ENCODE measurements at regions not wholly inside any gene's neighbourhood (a gene's known extent, or its start where the extent isn't known, plus 50 kb on each side); places are given as distances from the start of the nearest gene placed in this dataset.

- Histone ChIP-seq H3K27me3 (replicated peaks in 1 of 4; ENCODE audit: control extremely low read depth in 1 of 4, control insufficient read depth in 3 of 4, insufficient read depth in 4 of 4, low read length in 3 of 4) (peaks cover 0 to 7% (median 0%) of the 10 kb centered on the region in 4 experiments), H3K4me2 (replicated peaks; ENCODE audit: low read depth, low read length, poor library complexity, severe bottlenecking) (no peak overlapping the region), H2AFZ (ENCODE audit: insufficient read depth, low read depth, low read length, poor library complexity, severe bottlenecking) (no peak overlapping the region), H3K79me2 (ENCODE audit: control insufficient read depth, insufficient read depth, low read length) (no peaks in the 10 kb centered on the region), H3K27ac (ENCODE audit: low read length in 2 of 2) (no peak overlapping the region), H4K20me1 (ENCODE audit: control insufficient read depth, insufficient read depth, low read length, poor library complexity, severe bottlenecking) (no peaks in the 10 kb centered on the region), H3K4me1 (ENCODE audit: control insufficient read depth in 2 of 2, insufficient read depth in 2 of 2, low read length in 2 of 2) (no peaks in the 10 kb centered on the region), H3K4me3 (ENCODE audit: control extremely low read depth in 1 of 5, extremely low read depth in 1 of 5, insufficient read depth in 1 of 5, low read depth in 2 of 5, low read length in 4 of 5) (no peak overlapping the region), H3K36me3 (replicated peaks in 1 of 2; ENCODE audit: control extremely low read depth in 1 of 2, control insufficient read depth in 1 of 2, extremely low read depth in 1 of 2, insufficient read depth in 2 of 2, low read length in 1 of 2) (no peaks in the 10 kb centered on the region), H3K9ac (ENCODE audit: low read length) (no peak overlapping the region), H3K9me3 (ENCODE audit: control extremely low read depth in 1 of 3, control insufficient read depth in 2 of 3, insufficient read depth in 1 of 3, low read length in 2 of 3) (peaks cover 0 to 5% (median 0%) of the 10 kb centered on the region in 3 donors)
- CTCF ChIA-PET: no interaction called here
- ATAC-seq (ENCODE audit: low read depth): no peak
- intact Hi-C loops (cut with micrococcal nuclease): no loop called here
- TF ChIP-seq EZH2 (IDR thresholded peaks at IDR 0.05; ENCODE audit: borderline replicate concordance, insufficient read depth, low read depth, low read length, poor library complexity, severe bottlenecking) (no peak), CTCF (IDR thresholded peaks at IDR 0.05) (no peak)
- WGBS (ENCODE audit: insufficient coverage): 100% methylated on average over 1 of the region's 2 CpGs
- Mint-ChIP-seq H3K4me1 (peaks cover 3% of the 10 kb centered on the region), H3K27ac (no peak overlapping the region), H3K4me3 (no peak overlapping the region), H3K27me3 (peaks cover 8% of the 10 kb centered on the region), H3K9me3 (ENCODE audit: insufficient read depth) (no peaks in the 10 kb centered on the region)
- POLR2A ChIA-PET: no interaction called here
- no peak for DNase-seq
These were observed 87.4 kb upstream of the ITGB1 start for GRCh38 chr10:33045421-33045820.

GRCh38 chr10:33042565-33042964 is 84.5 kb upstream of the ITGB1 start:
- Histone ChIP-seq H3K79me2 (ENCODE audit: control insufficient read depth, insufficient read depth, low read length) (no peaks in the 10 kb centered on the region), H3K4me2 (replicated peaks; ENCODE audit: low read depth, low read length, poor library complexity, severe bottlenecking) (no peak overlapping the region), H3K36me3 (replicated peaks in 1 of 2; ENCODE audit: control extremely low read depth in 1 of 2, control insufficient read depth in 1 of 2, extremely low read depth in 1 of 2, insufficient read depth in 2 of 2, low read length in 1 of 2) (no peaks in the 10 kb centered on the region), H3K27ac (ENCODE audit: low read length in 2 of 2) (no peak overlapping the region), H3K9me3 (ENCODE audit: control extremely low read depth in 1 of 3, control insufficient read depth in 2 of 3, insufficient read depth in 1 of 3, low read length in 2 of 3) (peaks cover 0 to 3% (median 0%) of the 10 kb centered on the region in 3 donors), H3K4me3 (ENCODE audit: control extremely low read depth in 1 of 5, extremely low read depth in 1 of 5, insufficient read depth in 1 of 5, low read depth in 2 of 5, low read length in 4 of 5) (no peak overlapping the region), H2AFZ (ENCODE audit: insufficient read depth, low read depth, low read length, poor library complexity, severe bottlenecking) (no peak overlapping the region), H4K20me1 (ENCODE audit: control insufficient read depth, insufficient read depth, low read length, poor library complexity, severe bottlenecking) (no peaks in the 10 kb centered on the region), H3K27me3 (replicated peaks in 1 of 4; ENCODE audit: control extremely low read depth in 1 of 4, control insufficient read depth in 3 of 4, insufficient read depth in 4 of 4, low read length in 3 of 4) (peaks cover 0 to 7% (median 0%) of the 10 kb centered on the region in 4 experiments), H3K4me1 (ENCODE audit: control insufficient read depth in 2 of 2, insufficient read depth in 2 of 2, low read length in 2 of 2) (no peaks in the 10 kb centered on the region), H3K9ac (ENCODE audit: low read length) (no peak overlapping the region)
- Mint-ChIP-seq H3K27me3 (peaks cover 8% of the 10 kb centered on the region), H3K4me1 (no peaks in the 10 kb centered on the region), H3K9me3 (ENCODE audit: insufficient read depth) (no peaks in the 10 kb centered on the region), H3K4me3 (no peak overlapping the region), H3K27ac (no peak overlapping the region)
- intact Hi-C loops (cut with micrococcal nuclease): no loop called here
- ChIA-PET POLR2A (no interaction called here), CTCF (no interaction called here)
- ATAC-seq (ENCODE audit: low read depth) (no peak), DNase-seq (no peak)
- 100% methylated on average over 2 of the region's 2 CpGs for WGBS (ENCODE audit: insufficient coverage)
- TF ChIP-seq CTCF (IDR thresholded peaks at IDR 0.05): no peak
- TF ChIP-seq EZH2 (IDR thresholded peaks at IDR 0.05; ENCODE audit: borderline replicate concordance, insufficient read depth, low read depth, low read length, poor library complexity, severe bottlenecking): no peak

All from B cell (primary cell).